ENCODE measurements at regions not wholly inside any gene's neighbourhood (a gene's known extent, or its start where the extent isn't known, plus 50 kb on each side); places are given as distances from the start of the nearest gene placed in this dataset.

DNA sequence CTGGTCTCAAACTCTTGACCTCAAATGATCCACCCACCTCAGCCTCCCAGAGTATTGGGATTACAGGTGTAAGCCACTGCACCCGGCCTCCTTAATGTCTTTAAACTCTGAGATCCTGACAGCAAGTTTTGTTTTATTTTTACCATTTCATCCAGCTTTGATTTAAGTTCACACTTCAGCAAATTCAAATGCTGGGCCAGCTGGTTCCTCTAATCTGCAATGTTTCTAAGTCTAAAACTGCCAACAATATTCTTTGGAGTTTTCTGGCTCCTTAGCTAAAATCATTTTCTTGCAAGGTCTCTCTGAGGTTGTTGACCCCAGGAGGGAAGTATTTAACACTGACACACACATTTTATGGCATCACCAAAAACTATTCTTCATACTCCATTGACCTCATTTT, 72.0 kb upstream of the COL24A1 start:
- DNase-seq: no peak

DNA sequence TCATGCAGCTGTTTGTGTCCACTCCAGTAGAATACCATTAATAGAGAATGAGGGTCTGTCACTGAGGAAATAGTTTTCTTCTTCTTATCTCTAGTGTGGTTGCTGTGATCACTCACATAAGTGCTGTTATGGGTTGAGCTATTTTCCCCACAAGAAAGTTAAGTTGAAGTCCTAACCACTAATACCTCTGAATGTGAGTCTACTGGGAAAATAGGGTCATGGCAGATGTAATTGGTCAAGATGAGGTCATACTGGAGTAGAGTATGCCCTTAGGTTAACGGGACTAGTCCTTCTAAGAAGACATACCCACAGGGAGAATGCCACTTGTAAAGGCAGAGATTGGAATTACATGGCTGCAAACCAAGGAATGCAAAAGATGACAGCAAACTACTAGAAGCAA, 70.5 kb upstream of the COL24A1 start:
- DNase-seq: peak; percentile 77

DNA sequence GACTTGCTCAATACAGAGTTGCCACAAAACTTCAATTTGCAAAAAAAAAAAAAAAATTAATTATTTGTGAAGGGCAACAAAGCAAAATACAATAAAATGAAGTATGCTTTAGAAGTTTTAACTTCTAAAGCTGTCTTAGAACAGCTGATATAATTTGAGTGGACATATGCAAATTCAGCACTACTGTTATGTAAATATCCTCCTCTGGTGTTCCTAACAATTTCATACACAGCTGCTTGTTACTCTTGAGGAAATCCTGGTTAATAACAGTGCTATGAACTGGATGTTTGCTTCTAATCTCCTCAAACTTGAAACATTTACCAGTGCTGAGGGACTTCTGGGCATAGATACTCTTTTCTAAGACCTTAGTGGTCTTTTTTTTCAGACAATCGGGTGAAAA, 69.6 kb upstream of the COL24A1 start:
- DNase-seq: no peak

DNA sequence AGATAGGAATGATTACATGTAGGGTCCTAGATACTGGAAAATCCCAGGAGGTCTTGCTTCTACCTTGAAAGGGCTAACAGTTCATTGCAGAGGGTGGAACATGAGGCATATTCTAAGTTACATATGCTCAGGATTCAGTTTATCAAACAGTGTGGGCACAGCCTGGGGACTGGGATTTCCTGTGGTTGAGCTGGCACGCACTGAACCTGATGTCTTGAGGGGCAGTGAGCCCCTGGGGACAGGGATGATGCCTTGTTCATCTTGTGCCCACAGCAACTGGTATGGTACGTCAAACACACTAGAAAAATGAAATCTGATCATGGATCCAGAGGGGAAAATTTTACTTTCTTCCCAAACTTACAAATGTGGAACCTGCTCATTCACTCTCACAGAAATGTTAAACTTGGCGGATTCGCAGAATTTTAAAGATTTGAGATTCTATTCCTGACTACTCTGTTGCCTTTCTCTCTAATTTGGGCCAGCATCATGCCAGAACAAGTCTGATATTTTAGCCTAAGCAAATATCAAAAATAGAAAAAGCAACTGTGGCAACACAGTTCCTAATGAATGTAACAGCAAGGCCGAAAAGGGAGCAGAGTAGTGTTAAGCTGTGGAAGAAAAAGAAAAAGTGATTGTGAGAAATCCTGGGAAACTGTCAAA, 68.2 kb upstream of the COL24A1 start:
- no peak for DNase-seq

DNA sequence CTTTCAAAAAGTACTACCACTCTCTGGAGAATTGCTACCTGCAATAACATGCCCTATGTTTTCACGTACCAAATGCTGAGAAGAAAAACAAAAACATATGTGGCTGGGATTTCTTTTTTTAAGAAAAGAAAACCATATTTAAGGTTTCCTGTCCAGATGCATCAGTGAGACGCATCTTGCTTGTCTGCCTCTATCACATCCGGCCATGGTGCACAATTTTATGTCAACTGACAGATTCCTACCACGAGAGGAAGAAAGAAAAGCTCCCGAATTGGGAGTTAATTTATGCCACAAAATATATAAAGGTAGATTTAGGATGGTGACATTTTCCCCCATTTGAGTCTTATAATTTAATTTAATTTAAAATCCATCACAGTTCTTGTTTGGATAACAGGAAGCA, 62.3 kb upstream of the COL24A1 start:
- no peak for DNase-seq

DNA sequence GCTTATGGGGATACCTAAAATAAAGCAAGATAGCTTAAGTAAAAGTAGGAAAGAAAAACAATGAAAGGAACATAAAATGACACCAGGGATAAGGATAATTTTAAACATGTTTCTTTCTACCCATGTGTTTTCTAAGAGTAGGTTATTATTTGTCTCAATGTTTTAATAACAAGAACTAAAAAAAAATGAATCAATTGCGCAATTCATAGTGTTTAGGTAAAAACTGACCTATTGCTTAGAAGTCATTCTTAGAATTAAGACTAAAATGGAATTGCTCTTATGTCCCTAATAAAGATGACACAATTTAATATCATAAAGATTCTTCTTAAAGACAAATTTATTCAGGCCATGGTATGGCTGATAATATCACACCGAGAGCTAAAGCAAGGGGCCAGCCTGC, 58.0 kb upstream of the COL24A1 start:
- no peak for DNase-seq

DNA sequence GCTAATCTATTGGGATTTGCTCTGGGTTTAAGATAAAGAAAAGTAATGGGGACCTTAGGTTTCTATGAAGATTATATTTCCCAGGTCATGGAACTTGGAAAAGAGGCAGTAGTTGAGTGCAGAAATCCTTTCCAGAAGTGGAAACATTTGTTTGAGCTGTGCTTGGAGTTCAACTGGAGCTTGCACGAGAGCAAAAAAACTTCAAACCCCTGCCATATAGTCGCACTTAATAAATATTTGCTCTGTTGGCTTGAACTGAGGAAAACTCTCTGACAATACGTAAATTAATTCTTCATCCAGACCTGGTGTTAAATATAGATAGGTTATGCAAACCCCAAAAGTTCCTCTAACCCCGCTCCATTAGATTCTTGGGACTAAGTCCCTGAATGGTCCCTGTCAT, 52.8 kb upstream of the COL24A1 start:
- DNase-seq: no peak

DNA sequence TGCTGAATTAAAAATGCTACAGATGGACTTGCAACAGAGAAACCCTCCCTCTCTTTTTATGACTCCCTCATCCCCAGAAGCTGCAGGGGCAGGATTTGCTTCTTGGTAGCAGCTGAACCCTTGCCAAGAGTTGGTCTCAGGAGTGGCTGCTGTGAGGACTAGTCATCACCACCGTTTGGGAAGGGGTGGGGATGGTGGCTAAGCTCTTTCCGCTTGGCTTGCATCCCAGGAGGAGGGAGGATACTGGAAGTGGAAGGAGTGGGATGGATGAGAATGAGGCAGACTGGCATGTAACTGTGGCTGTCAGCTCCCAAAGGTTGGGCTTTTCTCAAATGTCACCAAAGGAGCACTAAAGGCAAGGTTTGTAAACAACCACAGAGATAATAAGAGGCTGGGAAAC, 50.8 kb upstream of the COL24A1 start:
- DNase-seq: no peak
